ENCODE measurements at regions not wholly inside any gene's neighbourhood (a gene's known extent, or its start where the extent isn't known, plus 50 kb on each side); places are given as distances from the start of the nearest gene placed in this dataset.

DNA sequence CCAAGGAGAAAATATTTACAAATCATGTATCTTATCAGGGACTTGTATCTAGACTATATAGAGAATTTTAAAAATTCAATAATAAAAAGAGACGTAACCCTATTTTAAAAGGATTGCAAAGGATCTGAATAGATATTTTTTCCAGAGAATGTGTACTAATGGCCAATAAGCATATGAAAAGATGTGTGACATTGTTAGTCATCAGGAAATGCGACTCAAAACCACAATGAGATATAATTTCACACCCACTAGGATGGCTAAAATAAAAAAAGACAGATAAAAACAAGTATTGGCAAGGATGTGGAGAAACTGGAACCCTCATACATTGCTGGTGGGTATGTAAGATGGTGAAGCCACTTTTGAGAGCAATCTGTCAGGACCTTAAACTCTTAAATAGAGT, 141.9 kb upstream of the BMP4 start:
- no peaks in the 10 kb centered on the region for H4K20me1 ChIP-seq (ENCODE audit: insufficient read depth, low read length)
- no peak overlapping the region for H3K4me2 ChIP-seq (replicated peaks; ENCODE audit: extremely low read depth, low read length, poor library complexity, severe bottlenecking)
- intact Hi-C loops (cut with micrococcal nuclease), result no loop called here
- H3K27ac ChIP-seq (ENCODE audit: low read depth in 1 of 2, low read length in 2 of 2), result no peak overlapping the region
- TF ChIP-seq, protein P1, sequence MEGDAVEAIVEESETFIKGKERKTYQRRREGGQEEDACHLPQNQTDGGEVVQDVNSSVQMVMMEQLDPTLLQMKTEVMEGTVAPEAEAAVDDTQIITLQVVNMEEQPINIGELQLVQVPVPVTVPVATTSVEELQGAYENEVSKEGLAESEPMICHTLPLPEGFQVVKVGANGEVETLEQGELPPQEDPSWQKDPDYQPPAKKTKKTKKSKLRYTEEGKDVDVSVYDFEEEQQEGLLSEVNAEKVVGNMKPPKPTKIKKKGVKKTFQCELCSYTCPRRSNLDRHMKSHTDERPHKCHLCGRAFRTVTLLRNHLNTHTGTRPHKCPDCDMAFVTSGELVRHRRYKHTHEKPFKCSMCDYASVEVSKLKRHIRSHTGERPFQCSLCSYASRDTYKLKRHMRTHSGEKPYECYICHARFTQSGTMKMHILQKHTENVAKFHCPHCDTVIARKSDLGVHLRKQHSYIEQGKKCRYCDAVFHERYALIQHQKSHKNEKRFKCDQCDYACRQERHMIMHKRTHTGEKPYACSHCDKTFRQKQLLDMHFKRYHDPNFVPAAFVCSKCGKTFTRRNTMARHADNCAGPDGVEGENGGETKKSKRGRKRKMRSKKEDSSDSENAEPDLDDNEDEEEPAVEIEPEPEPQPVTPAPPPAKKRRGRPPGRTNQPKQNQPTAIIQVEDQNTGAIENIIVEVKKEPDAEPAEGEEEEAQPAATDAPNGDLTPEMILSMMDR (IDR thresholded peaks at IDR 0.05), result no peak
- no peak overlapping the region for H3K4me3 ChIP-seq (replicated peaks in 1 of 3; ENCODE audit: low read depth in 2 of 3, low read length in 3 of 3)
- peaks cover 0 to 7% of the 10 kb centered on the region in 2 donors for H3K9me3 ChIP-seq (replicated peaks in 1 of 2; ENCODE audit: control insufficient read depth in 1 of 2, insufficient read depth in 1 of 2, low read length in 2 of 2)
- H3K9ac ChIP-seq (ENCODE audit: insufficient read depth, low read length, poor library complexity, severe bottlenecking), result no peak overlapping the region
- no CpG with 5 or more reads among the region's 2 CpGs for WGBS (ENCODE audit: insufficient coverage)
- no peaks in the 10 kb centered on the region for H3K27me3 ChIP-seq (ENCODE audit: control insufficient read depth in 2 of 2, insufficient read depth in 2 of 2, low read length in 2 of 2)
- H3K36me3 Mint-ChIP-seq, result no peaks in the 10 kb centered on the region
- no peaks in the 10 kb centered on the region for H3K4me1 ChIP-seq (ENCODE audit: control insufficient read depth in 1 of 2, insufficient read depth in 2 of 2, low read length in 2 of 2)
- no peak overlapping the region for H2AFZ ChIP-seq (ENCODE audit: insufficient read depth, low read depth, low read length, poor library complexity, severe bottlenecking)
- H3K27me3 Mint-ChIP-seq (ENCODE audit: low read depth in 3 of 3), result no peaks in the 10 kb centered on the region
- no peaks in the 10 kb centered on the region for H3K4me1 Mint-ChIP-seq
- no peak overlapping the region for H3K27ac Mint-ChIP-seq
- peaks cover 2 to 17% (median 9%) of the 10 kb centered on the region in 7 donors for H3K9me3 Mint-ChIP-seq
- H3K36me3 ChIP-seq (replicated peaks in 1 of 2; ENCODE audit: control insufficient read depth in 1 of 2, insufficient read depth in 2 of 2, low read length in 2 of 2), result no peaks in the 10 kb centered on the region
- H3K79me2 ChIP-seq (ENCODE audit: insufficient read depth, low read length), result no peaks in the 10 kb centered on the region
- DNase-seq, result no peak
- H3K4me3 Mint-ChIP-seq, result no peak overlapping the region

DNA sequence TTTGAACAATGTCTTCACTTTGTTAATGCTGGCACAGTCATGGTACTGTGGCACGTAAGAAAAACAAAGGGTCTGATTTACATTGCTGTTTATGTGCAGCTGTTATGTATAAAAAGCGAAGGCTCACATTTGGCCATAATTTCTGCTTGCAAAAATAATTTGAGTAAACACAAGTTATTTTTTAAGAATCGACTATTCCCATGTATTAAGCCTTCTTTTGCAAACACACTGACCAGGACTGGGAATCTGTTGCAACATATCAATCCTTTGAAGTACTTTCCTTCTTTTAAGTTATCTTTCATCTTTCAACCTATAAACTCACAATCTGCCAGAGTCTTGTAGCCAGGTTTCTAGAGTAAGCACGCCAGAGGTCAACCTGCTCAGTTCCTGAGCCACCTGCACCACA, 145.4 kb upstream of the BMP4 start:
- H3K9me3 ChIP-seq (replicated peaks in 1 of 2; ENCODE audit: control insufficient read depth in 1 of 2, insufficient read depth in 1 of 2, low read length in 2 of 2), result no peaks in the 10 kb centered on the region
- TF ChIP-seq, protein P1 (IDR thresholded peaks at IDR 0.05), result no peak
- Mint-ChIP-seq H3K9me3 (no peaks in the 10 kb centered on the region), H3K4me3 (no peak overlapping the region), H3K27ac (no peak overlapping the region), H3K27me3 (ENCODE audit: low read depth in 3 of 3) (no peaks in the 10 kb centered on the region), H3K36me3 (no peaks in the 10 kb centered on the region), H3K4me1 (no peaks in the 10 kb centered on the region)
- no peak for DNase-seq
- no peaks in the 10 kb centered on the region for H3K27me3 ChIP-seq (ENCODE audit: control insufficient read depth in 2 of 2, insufficient read depth in 2 of 2, low read length in 2 of 2)
- WGBS (ENCODE audit: insufficient coverage), result 100% methylated on average over 3 of the region's 4 CpGs
- H4K20me1 ChIP-seq (ENCODE audit: insufficient read depth, low read length), result no peaks in the 10 kb centered on the region
- H3K79me2 ChIP-seq (ENCODE audit: insufficient read depth, low read length), result no peaks in the 10 kb centered on the region
- H3K4me3 ChIP-seq (replicated peaks in 1 of 3; ENCODE audit: low read depth in 2 of 3, low read length in 3 of 3), result no peak overlapping the region
- H3K27ac ChIP-seq (ENCODE audit: low read depth in 1 of 2, low read length in 2 of 2), result no peak overlapping the region
- no peak overlapping the region for H3K9ac ChIP-seq (ENCODE audit: insufficient read depth, low read length, poor library complexity, severe bottlenecking)
- no peak overlapping the region for H3K4me2 ChIP-seq (replicated peaks; ENCODE audit: extremely low read depth, low read length, poor library complexity, severe bottlenecking)
- H3K36me3 ChIP-seq (replicated peaks in 1 of 2; ENCODE audit: control insufficient read depth in 1 of 2, insufficient read depth in 2 of 2, low read length in 2 of 2), result no peaks in the 10 kb centered on the region
- intact Hi-C loops (cut with micrococcal nuclease), result no loop called here
- no peaks in the 10 kb centered on the region for H3K4me1 ChIP-seq (ENCODE audit: control insufficient read depth in 1 of 2, insufficient read depth in 2 of 2, low read length in 2 of 2)
- no peak overlapping the region for H2AFZ ChIP-seq (ENCODE audit: insufficient read depth, low read depth, low read length, poor library complexity, severe bottlenecking)

Measured in CD14-positive monocyte (primary cell).